ENCODE measurements at regions not wholly inside any gene's neighbourhood (a gene's known extent, or its start where the extent isn't known, plus 50 kb on each side); places are given as distances from the start of the nearest gene placed in this dataset.

- TF ChIP-seq CTCF (conservative IDR thresholded peaks at IDR 0.05; ENCODE audit: low read length) (no peak), EZH2phosphoT487 (IDR thresholded peaks at IDR 0.05; ENCODE audit: borderline replicate concordance) (no peak)
These were observed 857.2 kb downstream of the TBC1D22A start for GRCh38 chr22:47619631-47620030.
